A549 (cell line): ENCODE measurements at regions not wholly inside any gene's neighbourhood (a gene's known extent, or its start where the extent isn't known, plus 50 kb on each side); places are given as distances from the start of the nearest gene placed in this dataset.

Experiments used
- ATAC-seq, 2 experiments: fragments of 200-7000 bp in 1 of 2; fragments of >200 bp in 1 of 2; cut with Nextera tagmentation in 1 of 2; cut with Tn5 transposase in 1 of 2; 3 replicates each; pipeline versions ENCODE4 v1.8.0 to v1.9.1; 2018 to 2020; ENCODE audit warnings: mild to moderate bottlenecking in 1 of 2, moderate library complexity in 1 of 2
- CTCF ChIA-PET: fragments of 300-600 bp; sonication (Branson Sonifier 250); formaldehyde crosslinking; extraction: SDS; loops from one replicate; lab custom pipeline; 2021; ENCODE audit warnings: antibody characterized with exemption, inconsistent platforms; lab: Yijun Ruan, JAX
- POLR2A ChIA-PET: fragments of 350-600 bp; formaldehyde crosslinking; extraction: SDS; loops from one replicate; lab custom pipeline; 2021; ENCODE audit warnings: antibody characterized with exemption, inconsistent platforms; lab: Yijun Ruan, JAX
- DNase-seq, 2 experiments: peaks; one replicate each; pipeline versions ENCODE4 v3.0.0 to v3.0.0-alpha.2; 2011 to 2016; ENCODE audit warnings: low read depth in 1 of 2, low spot score in 1 of 2
- FAIRE-seq: peaks from 2 replicates; lab custom pipeline; 2011; peaks lifted over from hg19 to GRCh38; lab: Jason Lieb, UNC
- H3K27ac ChIP-seq, 2 experiments: fragments of >200 bp; sonication (Bioruptor Twin); formaldehyde crosslinking; 3 replicates each; pipeline ENCODE4 v1.5.1; 2016 to 2017
- H3K4me1 ChIP-seq: fragments of >200 bp; sonication (Bioruptor Twin); formaldehyde crosslinking; 3 replicates; pipeline ENCODE4 v1.6.1; 2016
- H3K4me2 ChIP-seq: fragments of >200 bp; sonication (Bioruptor Twin); formaldehyde crosslinking; 3 replicates; pipeline ENCODE4 v1.6.1; 2016
- H3K4me3 ChIP-seq: fragments of >200 bp; sonication (Bioruptor Twin); formaldehyde crosslinking; 3 replicates; pipeline ENCODE4 v1.5.1; 2016
- H3K9me3 ChIP-seq: fragments of >200 bp; sonication (Bioruptor Twin); formaldehyde crosslinking; 3 replicates; pipeline ENCODE4 v1.6.1; 2016
- CHD2 ChIP-seq: fragments of 150-350 bp; IDR thresholded peaks from 2 replicates; pipeline ENCODE4 v1.6.1; 2014; ENCODE audit warnings: low read length; ENCODE audit not compliant: partially characterized antibody
- EHF ChIP-seq: fragments of 250-450 bp; sonication (Bioruptor Pico); IDR thresholded peaks from 2 replicates; pipeline ENCODE4 v1.5.0; 2020; ENCODE audit warnings: mild to moderate bottlenecking
- ESRRA ChIP-seq: fragments of 150-350 bp; IDR thresholded peaks from 2 replicates; pipeline ENCODE4 v1.6.1; 2014; ENCODE audit warnings: mild to moderate bottlenecking, low read length, borderline replicate concordance
- FOSB ChIP-seq: fragments of 250-450 bp; sonication (Bioruptor Pico); IDR thresholded peaks from 2 replicates; pipeline ENCODE4 v1.5.0; 2020; ENCODE audit warnings: mild to moderate bottlenecking, moderate library complexity
- FOSL2 ChIP-seq, 2 experiments: fragments of 450-650 bp in 1 of 2; fragments of >200 bp in 1 of 2; sonication (Bioruptor Twin) in 1 of 2; formaldehyde crosslinking; IDR thresholded peaks; 2 replicates each; pipeline versions ENCODE4 v1.5.0 to v1.6.1; 2016 to 2020; ENCODE audit warnings: mild to moderate bottlenecking in 1 of 2, moderate library complexity in 1 of 2
- HEYL ChIP-seq: fragments of 250-450 bp; sonication (Bioruptor Pico); IDR thresholded peaks from 2 replicates; pipeline ENCODE4 v1.8.0; 2021; ENCODE audit warnings: mild to moderate bottlenecking, moderate library complexity
- PHF8 ChIP-seq: fragments of 200-600 bp; sonication (generic); IDR thresholded peaks from 2 replicates; pipeline ENCODE4 v1.6.1; 2016; ENCODE audit warnings: low read depth, mild to moderate bottlenecking, antibody characterized with exemption, moderate library complexity, borderline replicate concordance
- POLR2AphosphoS2 ChIP-seq: conservative IDR thresholded peaks from 2 replicates; pipeline ENCODE4 v1.6.1; 2012; ENCODE audit warnings: low read length, improper control_type of control experiment, inconsistent platforms
- RAD21 ChIP-seq, 2 experiments: fragments of >200 bp in 1 of 2; sonication (Bioruptor Twin) in 1 of 2; formaldehyde crosslinking in 1 of 2; IDR thresholded peaks in 1 of 2; conservative IDR thresholded peaks in 1 of 2; 2 replicates in 1 of 2; 3 replicates in 1 of 2; pipeline ENCODE4 v1.6.1; 2012 to 2018; ENCODE audit warnings: inconsistent platforms in 1 of 2
- WGBS: methylation state at CpG from one replicate; pipeline ENCODE4 v1.1.6; 2017; ENCODE audit errors: missing lambda C conversion rate; 5-methylcytosine and 5-hydroxymethylcytosine counted together
- TF ChIP-seq, protein P1 (sequence below): fragments of >200 bp; sonication (Bioruptor Twin); formaldehyde crosslinking; IDR thresholded peaks from 3 replicates; pipeline ENCODE4 v1.5.1; 2016
- TF ChIP-seq, protein P2 (sequence below): fragments of 250-450 bp; sonication (Bioruptor Pico); IDR thresholded peaks from 2 replicates; pipeline ENCODE4 v1.5.0; 2021; ENCODE audit warnings: mild to moderate bottlenecking, moderate library complexity, borderline replicate concordance
- TF ChIP-seq, protein P3 (sequence below): fragments of 150-350 bp; IDR thresholded peaks from 2 replicates; pipeline ENCODE4 v1.6.1; 2014; ENCODE audit warnings: low read depth, mild to moderate bottlenecking, low read length
- TF ChIP-seq, protein P4 (sequence below): fragments of >200 bp; sonication (Bioruptor Twin); formaldehyde crosslinking; IDR thresholded peaks from 2 replicates; pipeline ENCODE4 v1.6.1; 2016
- TF ChIP-seq, protein P5 (sequence below): IDR thresholded peaks from 2 replicates; pipeline ENCODE4 v1.6.1; 2012

DNA sequence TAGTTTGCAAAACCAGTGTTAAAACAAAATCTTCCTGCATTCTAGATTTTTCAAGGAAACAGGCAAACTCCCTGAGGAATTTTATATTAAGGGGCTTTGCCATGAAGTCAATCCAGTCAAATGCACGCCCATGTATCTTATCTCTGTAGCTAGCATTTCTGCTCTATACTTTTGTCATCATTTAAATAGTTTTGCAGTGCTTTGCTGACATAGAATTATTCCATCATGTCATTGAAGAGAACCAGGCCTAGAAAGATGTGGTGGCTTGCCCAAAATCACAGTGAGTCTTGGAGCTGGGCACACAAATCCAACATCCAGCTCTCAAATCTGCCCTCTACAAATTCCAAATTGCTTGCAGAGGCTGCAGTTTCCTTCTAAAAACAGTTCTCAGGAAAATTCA is 66.7 kb upstream of the LNX1 start:
- 61% methylated on average over 1 of the region's 1 CpG for WGBS
- FAIRE-seq: no peak
- TF ChIP-seq FOSB (no peak), CHD2 (no peak), POLR2AphosphoS2 (no peak), HEYL (CRISPR knock-in tag) (no peak)
- TF ChIP-seq, protein P1, sequence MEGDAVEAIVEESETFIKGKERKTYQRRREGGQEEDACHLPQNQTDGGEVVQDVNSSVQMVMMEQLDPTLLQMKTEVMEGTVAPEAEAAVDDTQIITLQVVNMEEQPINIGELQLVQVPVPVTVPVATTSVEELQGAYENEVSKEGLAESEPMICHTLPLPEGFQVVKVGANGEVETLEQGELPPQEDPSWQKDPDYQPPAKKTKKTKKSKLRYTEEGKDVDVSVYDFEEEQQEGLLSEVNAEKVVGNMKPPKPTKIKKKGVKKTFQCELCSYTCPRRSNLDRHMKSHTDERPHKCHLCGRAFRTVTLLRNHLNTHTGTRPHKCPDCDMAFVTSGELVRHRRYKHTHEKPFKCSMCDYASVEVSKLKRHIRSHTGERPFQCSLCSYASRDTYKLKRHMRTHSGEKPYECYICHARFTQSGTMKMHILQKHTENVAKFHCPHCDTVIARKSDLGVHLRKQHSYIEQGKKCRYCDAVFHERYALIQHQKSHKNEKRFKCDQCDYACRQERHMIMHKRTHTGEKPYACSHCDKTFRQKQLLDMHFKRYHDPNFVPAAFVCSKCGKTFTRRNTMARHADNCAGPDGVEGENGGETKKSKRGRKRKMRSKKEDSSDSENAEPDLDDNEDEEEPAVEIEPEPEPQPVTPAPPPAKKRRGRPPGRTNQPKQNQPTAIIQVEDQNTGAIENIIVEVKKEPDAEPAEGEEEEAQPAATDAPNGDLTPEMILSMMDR: no peak
- TF ChIP-seq, protein P2, sequence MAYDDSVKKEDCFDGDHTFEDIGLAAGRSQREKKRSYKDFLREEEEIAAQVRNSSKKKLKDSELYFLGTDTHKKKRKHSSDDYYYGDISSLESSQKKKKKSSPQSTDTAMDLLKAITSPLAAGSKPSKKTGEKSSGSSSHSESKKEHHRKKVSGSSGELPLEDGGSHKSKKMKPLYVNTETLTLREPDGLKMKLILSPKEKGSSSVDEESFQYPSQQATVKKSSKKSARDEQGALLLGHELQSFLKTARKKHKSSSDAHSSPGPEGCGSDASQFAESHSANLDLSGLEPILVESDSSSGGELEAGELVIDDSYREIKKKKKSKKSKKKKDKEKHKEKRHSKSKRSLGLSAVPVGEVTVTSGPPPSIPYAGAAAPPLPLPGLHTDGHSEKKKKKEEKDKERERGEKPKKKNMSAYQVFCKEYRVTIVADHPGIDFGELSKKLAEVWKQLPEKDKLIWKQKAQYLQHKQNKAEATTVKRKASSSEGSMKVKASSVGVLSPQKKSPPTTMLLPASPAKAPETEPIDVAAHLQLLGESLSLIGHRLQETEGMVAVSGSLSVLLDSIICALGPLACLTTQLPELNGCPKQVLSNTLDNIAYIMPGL (CRISPR knock-in tag): no peak
- CTCF ChIA-PET: no interaction called here
- H3K4me1 ChIP-seq: no peaks in the 10 kb centered on the region
- ATAC-seq: no peak
- no peak overlapping the region for H3K4me3 ChIP-seq
- DNase-seq: no peak
- H3K4me2 ChIP-seq: no peak overlapping the region
- POLR2A ChIA-PET: no interaction called here
- no peak overlapping the region for H3K27ac ChIP-seq
- no peaks in the 10 kb centered on the region for H3K9me3 ChIP-seq

DNA sequence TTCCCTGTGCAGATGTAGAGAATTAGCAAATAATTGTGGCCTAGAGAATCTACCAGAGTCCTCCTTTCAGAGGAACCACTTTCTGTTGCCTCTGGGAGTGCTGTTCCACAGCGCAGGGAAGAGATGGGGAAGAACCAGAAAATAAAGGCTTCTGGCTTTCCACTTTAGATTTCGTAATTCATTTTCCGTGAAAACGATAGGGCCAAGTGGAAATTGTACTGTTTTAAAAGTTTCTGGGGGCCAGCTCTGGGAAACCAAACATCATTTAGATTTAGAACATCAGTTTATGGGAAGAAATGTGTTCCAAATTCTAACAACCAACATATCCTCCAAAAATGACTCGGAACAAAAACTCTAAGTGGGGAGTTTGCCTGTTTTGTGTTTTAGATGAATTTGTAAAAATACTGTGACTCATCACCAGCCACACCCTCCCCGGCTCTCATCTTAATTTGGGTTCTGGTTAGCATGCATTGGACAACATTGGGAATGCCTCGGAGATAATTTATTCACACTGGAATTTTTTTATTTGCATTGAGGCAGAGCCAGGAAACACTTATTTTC is 65.2 kb upstream of the LNX1 start:
- TF ChIP-seq RAD21 (conservative IDR thresholded peaks at IDR 0.05 in 1 of 2, IDR thresholded peaks at IDR 0.05 in 1 of 2) (0 out of 5 replicates have a peak, but pooled peaks of 1 of the 2 experiments have one; percentile 12), FOSL2 (IDR thresholded peaks at IDR 0.05) (no peak), FOSL2 (CRISPR knock-in tag; IDR thresholded peaks at IDR 0.05) (no peak), PHF8 (no peak), EHF (CRISPR knock-in tag) (no peak), ESRRA (no peak)
- TF ChIP-seq, protein P3, sequence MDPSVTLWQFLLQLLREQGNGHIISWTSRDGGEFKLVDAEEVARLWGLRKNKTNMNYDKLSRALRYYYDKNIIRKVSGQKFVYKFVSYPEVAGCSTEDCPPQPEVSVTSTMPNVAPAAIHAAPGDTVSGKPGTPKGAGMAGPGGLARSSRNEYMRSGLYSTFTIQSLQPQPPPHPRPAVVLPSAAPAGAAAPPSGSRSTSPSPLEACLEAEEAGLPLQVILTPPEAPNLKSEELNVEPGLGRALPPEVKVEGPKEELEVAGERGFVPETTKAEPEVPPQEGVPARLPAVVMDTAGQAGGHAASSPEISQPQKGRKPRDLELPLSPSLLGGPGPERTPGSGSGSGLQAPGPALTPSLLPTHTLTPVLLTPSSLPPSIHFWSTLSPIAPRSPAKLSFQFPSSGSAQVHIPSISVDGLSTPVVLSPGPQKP: no peak
- TF ChIP-seq, protein P2 (CRISPR knock-in tag): no peak
- TF ChIP-seq, protein P4, sequence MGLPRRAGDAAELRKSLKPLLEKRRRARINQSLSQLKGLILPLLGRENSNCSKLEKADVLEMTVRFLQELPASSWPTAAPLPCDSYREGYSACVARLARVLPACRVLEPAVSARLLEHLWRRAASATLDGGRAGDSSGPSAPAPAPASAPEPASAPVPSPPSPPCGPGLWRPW: no peak
- TF ChIP-seq, protein P5, sequence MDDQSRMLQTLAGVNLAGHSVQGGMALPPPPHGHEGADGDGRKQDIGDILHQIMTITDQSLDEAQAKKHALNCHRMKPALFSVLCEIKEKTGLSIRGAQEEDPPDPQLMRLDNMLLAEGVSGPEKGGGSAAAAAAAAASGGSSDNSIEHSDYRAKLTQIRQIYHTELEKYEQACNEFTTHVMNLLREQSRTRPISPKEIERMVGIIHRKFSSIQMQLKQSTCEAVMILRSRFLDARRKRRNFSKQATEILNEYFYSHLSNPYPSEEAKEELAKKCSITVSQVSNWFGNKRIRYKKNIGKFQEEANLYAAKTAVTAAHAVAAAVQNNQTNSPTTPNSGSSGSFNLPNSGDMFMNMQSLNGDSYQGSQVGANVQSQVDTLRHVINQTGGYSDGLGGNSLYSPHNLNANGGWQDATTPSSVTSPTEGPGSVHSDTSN: no peak
- FAIRE-seq: no peak
- DNase-seq: no peak
- POLR2A ChIA-PET: no interaction called here
- Histone ChIP-seq H3K4me2 (no peak overlapping the region), H3K9me3 (no peaks in the 10 kb centered on the region), H3K4me3 (no peak overlapping the region), H3K4me1 (no peaks in the 10 kb centered on the region), H3K27ac (no peak overlapping the region)
- ATAC-seq: no peak
- WGBS: 83% methylated on average over 7 of the region's 7 CpGs
- CTCF ChIA-PET: interaction anchor here (1.5 kb wide), 1 partner anchor 172 kb away, joined by 3 read pairs; no protein-coding TSS in a partner anchor
